ENCODE measurements at regions not wholly inside any gene's neighbourhood (a gene's known extent, or its start where the extent isn't known, plus 50 kb on each side); places are given as distances from the start of the nearest gene placed in this dataset.

GRCh38 chr1:14184454-14184853 is 414.0 kb upstream of the KAZN start:
- Histone ChIP-seq H3K9ac (ENCODE audit: control insufficient read depth, extremely low read depth, insufficient read depth, low read length) (no peak overlapping the region), H3K79me2 (ENCODE audit: control insufficient read depth, insufficient read depth, low read length) (no peaks in the 10 kb centered on the region), H3K9me1 (ENCODE audit: control insufficient read depth, extremely low read depth, insufficient read depth, low read length) (no peaks in the 10 kb centered on the region), H3K4me3 (ENCODE audit: control insufficient read depth in 2 of 3, extremely low read depth in 1 of 3, insufficient read depth in 2 of 3, low read depth in 1 of 3, low read length in 3 of 3) (no peak overlapping the region), H3K27ac (ENCODE audit: control insufficient read depth, insufficient read depth, low read length) (no peak overlapping the region), H2AFZ (ENCODE audit: control insufficient read depth, low read length) (no peak overlapping the region), H4K20me1 (ENCODE audit: control insufficient read depth, extremely low read depth, insufficient read depth, low read length) (no peaks in the 10 kb centered on the region), H3K36me3 (ENCODE audit: control insufficient read depth in 2 of 2, extremely low read depth in 1 of 2, insufficient read depth in 2 of 2, low read length in 2 of 2) (no peaks in the 10 kb centered on the region), H3K4me2 (ENCODE audit: control insufficient read depth, extremely low read depth, insufficient read depth, low read depth, low read length) (no peak overlapping the region), H3K9me3 (ENCODE audit: control insufficient read depth, low read depth, low read length) (no peaks in the 10 kb centered on the region), H3K27me3 (ENCODE audit: control insufficient read depth, extremely low read depth, insufficient read depth, low read length) (no peaks in the 10 kb centered on the region), H3K4me1 (ENCODE audit: control insufficient read depth, extremely low read depth, insufficient read depth, low read length) (peaks cover 22% of the 10 kb centered on the region)
- dilution Hi-C loops (cut with MboI; ENCODE audit: extremely low pct_ligation_motif_present, low sequenced_read_pairs), result no loop called here
- FAIRE-seq (no peak), DNase-seq (ENCODE audit: low read depth, low spot score) (no peak)
- TF ChIP-seq EZH2 (IDR thresholded peaks at IDR 0.05; ENCODE audit: low read length), result no peak
- no peak for TF ChIP-seq CTCF (optimal IDR thresholded peaks at IDR 0.05 in 1 of 3, IDR thresholded peaks at IDR 0.05 in 1 of 3, conservative IDR thresholded peaks at IDR 0.05 in 1 of 3; ENCODE audit: extremely low read depth in 1 of 3, insufficient read depth in 2 of 3, low read length in 3 of 3)

- FAIRE-seq (peak; percentile 55), DNase-seq (ENCODE audit: low read depth, low spot score) (peak; percentile 5)
- Histone ChIP-seq H3K4me1 (ENCODE audit: control insufficient read depth, extremely low read depth, insufficient read depth, low read length) (peaks cover 24% of the 10 kb centered on the region), H3K9me3 (ENCODE audit: control insufficient read depth, low read depth, low read length) (no peaks in the 10 kb centered on the region), H3K9me1 (ENCODE audit: control insufficient read depth, extremely low read depth, insufficient read depth, low read length) (no peaks in the 10 kb centered on the region), H2AFZ (ENCODE audit: control insufficient read depth, low read length) (no peak overlapping the region), H3K27ac (ENCODE audit: control insufficient read depth, insufficient read depth, low read length) (no peak overlapping the region), H3K4me3 (ENCODE audit: control insufficient read depth in 2 of 3, extremely low read depth in 1 of 3, insufficient read depth in 2 of 3, low read depth in 1 of 3, low read length in 3 of 3) (no peak overlapping the region), H3K4me2 (ENCODE audit: control insufficient read depth, extremely low read depth, insufficient read depth, low read depth, low read length) (peak overlapping the region; percentile 18), H4K20me1 (ENCODE audit: control insufficient read depth, extremely low read depth, insufficient read depth, low read length) (no peaks in the 10 kb centered on the region), H3K27me3 (ENCODE audit: control insufficient read depth, extremely low read depth, insufficient read depth, low read length) (no peaks in the 10 kb centered on the region), H3K79me2 (ENCODE audit: control insufficient read depth, insufficient read depth, low read length) (no peaks in the 10 kb centered on the region), H3K36me3 (ENCODE audit: control insufficient read depth in 2 of 2, extremely low read depth in 1 of 2, insufficient read depth in 2 of 2, low read length in 2 of 2) (no peaks in the 10 kb centered on the region), H3K9ac (ENCODE audit: control insufficient read depth, extremely low read depth, insufficient read depth, low read length) (no peak overlapping the region)
- TF ChIP-seq CTCF (optimal IDR thresholded peaks at IDR 0.05 in 1 of 3, IDR thresholded peaks at IDR 0.05 in 1 of 3, conservative IDR thresholded peaks at IDR 0.05 in 1 of 3; ENCODE audit: extremely low read depth in 1 of 3, insufficient read depth in 2 of 3, low read length in 3 of 3) (no peak), EZH2 (IDR thresholded peaks at IDR 0.05; ENCODE audit: low read length) (no peak)
- dilution Hi-C loops (cut with MboI; ENCODE audit: extremely low pct_ligation_motif_present, low sequenced_read_pairs), result no loop called here
Observed at GRCh38 chr1:14189381-14189780, 409.1 kb upstream of the KAZN start.
